Keratinocyte (primary cell): ENCODE measurements at regions not wholly inside any gene's neighbourhood (a gene's known extent, or its start where the extent isn't known, plus 50 kb on each side); places are given as distances from the start of the nearest gene placed in this dataset.

ENCODE experiments used
- CTCF ChIP-seq, 3 experiments: IDR thresholded peaks in 1 of 3; conservative IDR thresholded peaks in 1 of 3; optimal IDR thresholded peaks in 1 of 3; 2 replicates in 2 of 3; 3 replicates in 1 of 3; pipeline versions ENCODE3 to v1.5.1; 2011; ENCODE audit warnings: low read length in 3 of 3, mild to moderate bottlenecking in 3 of 3, moderate library complexity in 2 of 3, control low read depth in 1 of 3, inconsistent platforms in 1 of 3; ENCODE audit not compliant: insufficient read depth in 2 of 3; ENCODE audit errors: extremely low read depth in 1 of 3
- EZH2 ChIP-seq: IDR thresholded peaks from one replicate; pipeline ENCODE4 v1.6.1; 2012; ENCODE audit warnings: inconsistent platforms, mild to moderate bottlenecking, low read length, moderate library complexity

DNA sequence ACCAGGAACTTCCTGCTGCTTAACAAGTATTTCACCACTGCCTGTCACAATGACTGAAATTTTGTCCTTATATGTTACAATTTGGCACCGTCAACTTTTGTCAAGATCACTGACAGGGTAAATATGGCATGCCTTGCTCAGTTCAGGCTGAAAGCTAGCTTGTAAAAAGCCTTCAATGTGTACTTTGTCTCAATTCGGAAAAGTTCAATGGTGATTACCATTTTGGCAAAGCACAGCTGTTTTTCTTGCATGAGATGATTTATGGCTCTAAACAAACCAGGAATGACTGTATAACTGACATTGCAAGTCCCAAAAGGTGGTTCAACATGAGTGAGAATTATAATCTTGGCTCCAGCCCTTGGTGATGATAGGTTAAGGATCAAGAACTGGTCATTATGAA, 1255.2 kb downstream of the CNTNAP5 start:
- TF ChIP-seq EZH2 (no peak), CTCF (optimal IDR thresholded peaks at IDR 0.05 in 1 of 3, IDR thresholded peaks at IDR 0.05 in 1 of 3, conservative IDR thresholded peaks at IDR 0.05 in 1 of 3; ENCODE audit: extremely low read depth in 1 of 3, insufficient read depth in 2 of 3, low read length in 3 of 3) (no peak)
